Type B pancreatic cell (in vitro differentiated cells): ENCODE measurements at regions not wholly inside any gene's neighbourhood (a gene's known extent, or its start where the extent isn't known, plus 50 kb on each side); places are given as distances from the start of the nearest gene placed in this dataset.

Source experiments
- DNase-seq: peaks from one replicate; pipeline ENCODE4 v3.0.0; 2021; ENCODE audit warnings: mixed read lengths; ENCODE audit not compliant: unreplicated experiment; ENCODE audit errors: extremely low spot score
- H3K27ac Mint-ChIP-seq: 2 replicates; pipeline ENCODE4 v1.8.0; 2021; ENCODE audit warnings: mild to moderate bottlenecking, mixed read lengths
- H3K27me3 Mint-ChIP-seq: 2 replicates; pipeline ENCODE4 v1.8.0; 2021; ENCODE audit warnings: mixed read lengths
- H3K36me3 Mint-ChIP-seq: 2 replicates; pipeline ENCODE4 v1.8.0; 2021; ENCODE audit warnings: mixed read lengths
- H3K4me1 Mint-ChIP-seq: one replicate; pipeline ENCODE4 v1.8.0; 2021; ENCODE audit warnings: mixed read lengths; ENCODE audit not compliant: unreplicated experiment
- H3K4me3 Mint-ChIP-seq: 2 replicates; pipeline ENCODE4 v1.8.0; 2021; ENCODE audit warnings: mild to moderate bottlenecking, mixed read lengths
- H3K9me3 Mint-ChIP-seq: 2 replicates; pipeline ENCODE4 v1.8.0; 2021; ENCODE audit warnings: mixed read lengths
- CTCF ChIP-seq: fragments of 200-600 bp; sonication (generic); conservative IDR thresholded peaks from 2 replicates; pipeline ENCODE4 v1.5.0; 2021; ENCODE audit warnings: antibody characterized with exemption, mild to moderate bottlenecking

DNA sequence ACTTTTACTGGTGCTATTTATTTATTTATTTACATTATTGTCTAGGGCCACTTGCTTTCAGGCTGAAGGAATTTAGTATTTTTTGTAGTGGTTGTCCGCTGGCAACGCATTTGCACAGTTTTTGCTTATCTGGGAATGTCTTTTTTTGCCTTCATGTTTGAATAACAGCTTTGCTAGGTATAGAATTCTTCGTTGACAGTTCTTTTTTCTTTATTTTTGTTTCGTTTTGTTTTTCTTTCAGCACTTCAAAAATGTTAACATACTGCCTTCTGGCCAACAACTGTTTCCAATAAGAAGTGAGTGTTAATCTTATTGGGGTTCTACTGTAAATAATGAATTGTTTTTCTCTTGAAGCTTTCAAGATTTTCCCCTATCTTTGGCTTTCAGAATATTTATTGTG, 252.7 kb upstream of the TARS1 start:
- H3K4me3 Mint-ChIP-seq = no peak overlapping the region
- H3K9me3 Mint-ChIP-seq = peaks cover 5% of the 10 kb centered on the region
- H3K4me1 Mint-ChIP-seq = peaks cover 7% of the 10 kb centered on the region
- no peak overlapping the region for H3K27ac Mint-ChIP-seq
- H3K36me3 Mint-ChIP-seq = no peaks in the 10 kb centered on the region
- TF ChIP-seq CTCF = no peak
- no peaks in the 10 kb centered on the region for H3K27me3 Mint-ChIP-seq
- DNase-seq = no peak

GRCh38 chr5:33194914-33195313, 245.9 kb upstream of the TARS1 start:
- H3K4me3 Mint-ChIP-seq = no peak overlapping the region
- no peaks in the 10 kb centered on the region for H3K36me3 Mint-ChIP-seq
- peaks cover 8% of the 10 kb centered on the region for H3K4me1 Mint-ChIP-seq
- TF ChIP-seq CTCF = no peak
- H3K27ac Mint-ChIP-seq = no peak overlapping the region
- no peak for DNase-seq
- no peaks in the 10 kb centered on the region for H3K27me3 Mint-ChIP-seq
- peaks cover 18% of the 10 kb centered on the region for H3K9me3 Mint-ChIP-seq

DNA sequence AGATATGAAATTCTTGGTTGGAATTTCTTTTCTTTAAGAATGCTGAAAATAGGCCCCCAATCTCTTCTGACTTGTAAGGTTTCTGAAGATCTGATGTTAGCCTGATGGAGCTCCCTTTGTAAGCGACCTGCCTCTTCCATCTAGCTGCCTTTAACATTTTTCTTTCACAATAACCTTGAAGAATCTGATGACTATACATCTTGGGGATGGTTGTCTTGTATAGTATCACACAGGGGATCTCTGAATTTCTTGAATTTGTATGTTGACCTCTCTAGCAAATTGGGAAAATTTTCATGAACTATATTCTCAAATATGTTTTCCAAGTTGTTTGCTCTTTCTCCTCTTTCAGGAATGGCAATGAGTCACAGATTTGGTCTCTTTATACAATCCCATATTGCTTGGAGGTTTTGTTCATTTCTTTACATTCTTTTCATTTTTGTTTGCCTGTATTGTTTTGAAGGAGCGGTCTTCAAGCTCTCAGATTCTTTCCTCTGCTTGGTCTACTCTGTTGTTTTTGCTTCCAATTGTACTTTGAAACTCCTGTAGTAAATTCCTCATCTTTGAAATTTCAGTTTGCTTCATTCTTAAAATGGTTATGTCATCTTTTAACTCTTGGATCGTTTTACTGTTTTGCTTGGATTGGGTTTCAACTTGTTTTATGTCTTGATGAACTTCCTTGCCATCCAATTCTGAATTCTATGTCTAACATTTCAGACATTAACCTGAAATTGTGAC, 245.2 kb upstream of the TARS1 start:
- no peak for DNase-seq
- H3K4me1 Mint-ChIP-seq = peaks cover 12% of the 10 kb centered on the region
- H3K36me3 Mint-ChIP-seq = no peaks in the 10 kb centered on the region
- no peaks in the 10 kb centered on the region for H3K27me3 Mint-ChIP-seq
- peaks cover 18% of the 10 kb centered on the region for H3K9me3 Mint-ChIP-seq
- no peak overlapping the region for H3K4me3 Mint-ChIP-seq
- TF ChIP-seq CTCF = no peak
- H3K27ac Mint-ChIP-seq = no peak overlapping the region

DNA sequence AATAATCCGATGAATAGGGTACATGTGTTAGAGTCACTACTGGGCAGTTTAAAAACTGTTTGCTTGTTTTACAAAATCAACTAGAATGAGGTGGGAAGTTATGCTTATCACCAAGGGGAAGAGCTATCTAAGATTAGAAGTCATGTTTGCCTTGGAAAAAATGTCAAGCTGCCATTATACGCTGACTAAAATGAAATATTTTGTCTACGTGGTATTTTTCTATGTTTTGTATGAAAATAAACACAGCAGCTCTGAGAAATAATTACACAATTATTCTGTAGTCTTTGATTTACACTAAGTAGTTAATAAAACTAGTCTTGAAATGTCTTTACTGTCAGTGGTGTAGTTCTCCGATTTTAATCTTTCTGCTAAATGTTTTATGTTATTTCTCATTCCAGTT, 241.9 kb upstream of the TARS1 start:
- Mint-ChIP-seq H3K27me3 (no peaks in the 10 kb centered on the region), H3K4me1 (peaks cover 12% of the 10 kb centered on the region), H3K9me3 (peaks cover 13% of the 10 kb centered on the region), H3K4me3 (no peak overlapping the region), H3K36me3 (no peaks in the 10 kb centered on the region), H3K27ac (no peak overlapping the region)
- no peak for DNase-seq
- no peak for TF ChIP-seq CTCF

DNA sequence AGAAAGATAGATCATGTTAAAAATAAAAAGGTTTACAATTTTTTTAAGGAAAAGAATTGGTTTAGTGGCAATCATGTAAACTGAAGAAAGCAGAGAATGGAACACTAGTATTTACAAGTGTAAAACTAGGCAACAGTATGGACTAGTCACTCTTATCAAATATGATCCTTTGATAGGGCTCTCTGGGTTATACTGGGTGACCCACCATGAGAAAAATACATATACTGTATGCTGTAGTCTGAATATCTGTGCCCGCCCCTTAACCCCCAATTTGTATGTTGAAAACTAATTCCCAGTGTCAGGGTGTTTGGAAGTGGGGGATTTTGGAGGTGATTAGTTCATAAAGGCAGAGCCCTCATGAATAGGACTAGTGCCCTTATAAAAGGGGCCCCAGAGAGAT, 236.8 kb upstream of the TARS1 start:
- Mint-ChIP-seq H3K36me3 (no peaks in the 10 kb centered on the region), H3K4me1 (peaks cover 4% of the 10 kb centered on the region), H3K27me3 (no peaks in the 10 kb centered on the region), H3K4me3 (no peak overlapping the region), H3K27ac (no peak overlapping the region), H3K9me3 (peaks cover 7% of the 10 kb centered on the region)
- TF ChIP-seq CTCF = no peak
- DNase-seq = no peak

DNA sequence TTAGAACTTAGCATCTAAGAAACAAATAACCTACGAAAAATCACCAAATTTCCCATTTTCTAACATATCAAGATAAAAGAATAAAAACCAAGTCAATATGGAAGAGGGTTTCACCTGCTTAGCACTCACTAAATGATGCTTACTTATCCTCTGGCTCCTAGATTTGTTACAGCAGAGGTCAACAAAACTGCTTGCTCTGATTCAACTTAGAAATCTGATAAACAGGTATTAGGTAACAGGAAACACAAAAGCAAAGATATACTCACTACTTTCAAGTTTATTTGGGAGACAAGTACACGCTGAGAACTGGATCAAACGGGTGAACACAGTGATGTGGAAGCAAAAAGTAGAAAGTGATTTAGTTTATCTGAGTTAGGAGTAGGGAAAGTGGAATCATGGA, 235.7 kb upstream of the TARS1 start:
- TF ChIP-seq CTCF = no peak
- H3K36me3 Mint-ChIP-seq = no peaks in the 10 kb centered on the region
- H3K4me1 Mint-ChIP-seq = peaks cover 4% of the 10 kb centered on the region
- H3K27me3 Mint-ChIP-seq = no peaks in the 10 kb centered on the region
- peaks cover 7% of the 10 kb centered on the region for H3K9me3 Mint-ChIP-seq
- no peak overlapping the region for H3K27ac Mint-ChIP-seq
- DNase-seq = no peak
- H3K4me3 Mint-ChIP-seq = no peak overlapping the region
